Breast epithelium (tissue), 3 donors: ENCODE measurements at regions not wholly inside any gene's neighbourhood (a gene's known extent, or its start where the extent isn't known, plus 50 kb on each side); places are given as distances from the start of the nearest gene placed in this dataset.

ENCODE experiments used
- CTCF ChIP-seq, 3 donors: fragments of 450-650 bp; IDR thresholded peaks; one replicate each; pipeline ENCODE4 v1.5.1; 2016 to 2017; ENCODE audit warnings: antibody characterized with exemption in 3 of 3, mild to moderate bottlenecking in 3 of 3, moderate library complexity in 3 of 3
- POLR2A ChIP-seq: fragments of 450-650 bp; IDR thresholded peaks from one replicate; pipeline ENCODE4 v1.6.1; 2016; ENCODE audit warnings: antibody characterized with exemption, mild to moderate bottlenecking, moderate library complexity
- POLR2AphosphoS5 ChIP-seq, 3 donors: sonication (generic); formaldehyde crosslinking; IDR thresholded peaks; one replicate each; pipeline ENCODE4 v1.6.1; 2017; ENCODE audit warnings: antibody characterized with exemption in 3 of 3

- TF ChIP-seq CTCF (IDR thresholded peaks at IDR 0.05) (no peak), POLR2A (no peak), POLR2AphosphoS5 (IDR thresholded peaks at IDR 0.05) (no peak)
Observed at GRCh38 chr5:1745123-1745795, 54.4 kb downstream of the MRPL36 start.
